GM19467 (cell line): ENCODE measurements at regions not wholly inside any gene's neighbourhood (a gene's known extent, or its start where the extent isn't known, plus 50 kb on each side); places are given as distances from the start of the nearest gene placed in this dataset.
"Not testable (repeated sequence)": the region's sequence is repeated elsewhere in the genome, so short reads cannot be mapped to it uniquely, and the experiment has no call there.

ENCODE experiments used
- ATAC-seq: cut with Tn5 transposase; IDR thresholded peaks from one replicate; pipeline ENCODE4 v1.9.1; 2021; ENCODE audit warnings: mild to moderate bottlenecking, moderate library complexity; ENCODE audit not compliant: unreplicated experiment

- no peak for ATAC-seq
Observed at GRCh38 chr4:62484357-62484756, 1284.2 kb downstream of the ADGRL3 start.

- no peak for ATAC-seq
Observed at GRCh38 chr4:62482355-62482754, 1282.2 kb downstream of the ADGRL3 start.

DNA sequence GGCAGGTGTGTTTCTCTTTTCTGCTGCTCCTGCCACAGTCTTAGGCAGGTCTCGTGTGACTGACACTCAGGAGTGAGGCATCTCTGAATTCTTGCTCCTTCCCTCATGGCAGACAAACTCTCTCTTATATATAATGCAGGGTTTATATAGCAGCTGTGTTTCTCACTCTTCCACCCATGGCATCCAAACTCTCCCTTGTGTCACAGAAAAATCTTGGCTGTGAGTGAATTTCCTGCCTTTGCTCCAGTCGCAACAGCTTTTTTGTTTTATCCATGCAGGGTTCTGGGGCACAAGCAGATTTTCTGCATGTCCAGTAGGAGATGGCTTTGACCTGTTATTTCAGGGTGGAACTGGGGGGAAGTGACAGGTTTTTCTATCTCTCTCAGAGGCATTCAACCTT, 1275.5 kb downstream of the ADGRL3 start:
- ATAC-seq: no peak

DNA sequence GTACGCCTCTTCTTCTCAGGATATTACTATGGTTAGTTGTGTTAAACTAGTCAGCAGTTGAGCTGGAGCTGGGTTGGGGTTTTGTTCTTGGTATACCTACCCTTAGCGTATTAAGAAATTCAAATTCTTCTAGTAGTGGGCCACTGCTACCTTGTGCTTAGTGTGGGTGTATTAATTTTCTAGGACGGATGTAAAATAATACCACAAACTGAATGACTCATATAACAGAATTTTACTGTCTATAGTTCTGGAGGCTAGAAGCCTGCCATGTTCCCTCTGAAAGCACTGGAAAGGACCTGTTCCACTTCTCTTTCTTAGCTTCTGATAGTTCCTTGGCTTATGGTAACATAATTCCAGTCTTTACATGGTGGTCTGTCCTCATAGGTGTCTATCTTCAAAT, 1274.7 kb downstream of the ADGRL3 start:
- ATAC-seq: no peak

DNA sequence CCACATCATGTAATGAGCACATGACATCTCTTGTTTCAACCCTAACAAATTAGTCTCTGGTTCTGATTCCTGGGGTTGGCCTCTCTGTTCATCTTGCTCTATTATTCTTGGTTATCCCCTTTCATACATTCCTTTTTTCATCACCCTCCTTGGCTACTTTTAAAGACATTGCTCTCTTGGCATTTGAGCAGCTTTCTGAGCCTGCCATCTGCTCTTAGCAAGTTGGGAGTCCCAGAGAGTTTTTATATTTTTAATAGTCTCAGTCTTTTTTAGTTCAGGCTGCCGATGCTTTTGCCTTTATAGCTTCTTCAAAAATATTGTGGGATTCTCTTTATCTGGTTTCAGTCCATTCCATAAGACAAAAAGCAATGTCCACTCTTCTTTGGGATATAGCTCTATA, 1270.9 kb downstream of the ADGRL3 start:
- ATAC-seq: no peak

- no peak for ATAC-seq
Observed at GRCh38 chr4:62470421-62470983, 1270.4 kb downstream of the ADGRL3 start.

GRCh38 chr4:62470020-62470419, 1269.9 kb downstream of the ADGRL3 start:
- ATAC-seq: no peak

DNA sequence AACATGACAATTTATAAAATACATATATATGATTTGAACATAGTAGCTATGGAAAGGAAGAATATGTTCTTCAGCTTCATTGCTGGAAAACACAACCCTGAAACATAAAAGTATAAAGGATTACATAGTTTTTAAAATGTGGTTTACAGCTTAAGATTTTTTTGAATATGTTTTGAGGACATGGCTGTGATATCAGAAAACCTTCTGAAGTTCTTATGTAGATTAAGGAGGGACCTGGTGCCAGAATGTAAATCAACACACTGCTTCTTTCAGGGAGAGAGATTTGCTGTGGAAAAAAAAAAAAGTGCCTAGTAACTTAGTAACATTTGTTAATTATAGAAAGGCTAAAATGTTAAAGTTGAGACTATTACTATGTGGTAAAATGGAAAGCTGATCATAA, 1261.8 kb downstream of the ADGRL3 start:
- ATAC-seq: no peak

DNA sequence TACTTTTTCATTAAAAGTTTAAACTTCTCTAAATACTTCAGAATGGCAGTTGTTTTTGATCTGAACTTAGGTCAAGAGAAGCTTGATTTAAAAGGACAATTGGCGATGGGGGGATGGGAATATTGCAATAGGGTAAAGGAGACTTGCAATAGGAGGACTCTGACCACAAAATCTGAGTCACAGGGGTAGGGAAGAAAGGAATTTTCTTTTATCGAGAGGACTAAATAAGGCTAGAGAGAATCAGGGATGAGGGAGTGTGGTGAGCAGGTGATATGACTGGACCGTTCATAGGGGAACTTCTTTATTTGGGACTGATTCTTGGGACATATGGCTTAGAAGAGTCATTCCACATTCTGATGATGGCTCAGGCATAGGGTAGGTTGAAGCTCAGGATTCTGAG, 1260.2 kb downstream of the ADGRL3 start:
- no peak for ATAC-seq

DNA sequence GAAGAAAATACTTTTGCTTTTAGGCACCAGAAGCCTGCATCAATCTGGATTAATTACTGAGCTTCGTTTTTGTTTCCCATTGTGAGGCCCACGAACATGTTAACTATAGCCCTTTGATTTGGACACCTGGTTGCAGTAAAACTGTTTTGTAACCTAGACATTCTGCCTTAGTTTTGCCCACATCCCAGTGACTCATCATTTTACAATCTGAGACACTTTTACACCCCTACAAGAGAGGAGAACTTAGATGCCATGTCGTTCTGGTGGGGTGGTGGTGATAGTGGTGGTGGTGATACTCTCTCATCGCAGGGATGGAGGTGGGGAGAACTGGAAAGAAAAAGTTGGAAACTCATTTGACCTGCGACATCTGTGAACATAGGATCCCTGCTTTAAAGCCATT, 1257.2 kb downstream of the ADGRL3 start:
- ATAC-seq: no peak

GRCh38 chr4:62455871-62456270, 1255.7 kb downstream of the ADGRL3 start:
- ATAC-seq: no peak

GRCh38 chr4:62454535-62454934, 1254.4 kb downstream of the ADGRL3 start:
- ATAC-seq: no peak

GRCh38 chr4:62450740-62451139, 1250.6 kb downstream of the ADGRL3 start:
- no peak for ATAC-seq

GRCh38 chr4:62449538-62449937, 1249.4 kb downstream of the ADGRL3 start:
- ATAC-seq: no peak

GRCh38 chr4:62448911-62449310, 1248.8 kb downstream of the ADGRL3 start:
- no peak for ATAC-seq

- ATAC-seq: no peak
Observed at GRCh38 chr4:62439051-62439450, 1238.9 kb downstream of the ADGRL3 start.

DNA sequence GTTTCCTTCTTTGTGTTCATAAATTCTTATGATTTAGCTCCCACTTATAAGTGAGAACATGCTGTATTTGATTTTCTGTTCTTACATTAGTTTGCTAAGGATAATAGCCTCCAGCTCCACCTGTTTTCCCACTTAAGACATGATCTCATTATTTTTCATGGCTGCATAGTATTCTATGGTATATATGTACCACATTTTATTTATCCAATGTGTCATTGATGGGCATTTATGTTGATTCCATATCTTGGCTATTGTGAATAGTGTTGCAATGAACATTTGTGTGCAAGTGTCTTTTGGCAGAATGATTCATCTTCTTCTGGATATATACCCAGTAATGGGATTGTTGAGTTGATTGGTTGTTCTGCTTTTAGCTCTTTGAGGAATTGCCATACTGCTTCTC, 1234.8 kb downstream of the ADGRL3 start:
- ATAC-seq: no peak

GRCh38 chr4:62431513-62432231, 1231.5 kb downstream of the ADGRL3 start:
- ATAC-seq: not testable (repeated sequence)

DNA sequence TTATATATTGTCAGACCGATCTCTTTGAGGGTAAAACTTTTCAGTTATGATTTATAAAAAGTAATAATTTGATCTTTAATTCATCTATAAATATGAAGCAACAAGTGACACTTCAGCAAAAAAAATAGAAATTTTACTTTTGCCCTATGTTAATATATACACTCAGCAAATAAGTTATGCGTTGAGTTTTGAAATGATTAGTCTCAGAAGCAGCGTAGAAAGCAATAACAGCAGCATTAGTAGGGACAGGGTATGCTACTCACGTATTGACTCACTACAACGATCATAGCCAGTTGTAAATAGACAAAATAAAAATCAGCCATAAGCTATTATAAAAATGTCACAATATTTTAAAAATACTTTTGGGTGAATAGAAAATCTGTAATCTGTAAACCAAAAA, 1229.2 kb downstream of the ADGRL3 start:
- no peak for ATAC-seq

- no peak for ATAC-seq
Observed at GRCh38 chr4:62415256-62415655, 1215.1 kb downstream of the ADGRL3 start.

DNA sequence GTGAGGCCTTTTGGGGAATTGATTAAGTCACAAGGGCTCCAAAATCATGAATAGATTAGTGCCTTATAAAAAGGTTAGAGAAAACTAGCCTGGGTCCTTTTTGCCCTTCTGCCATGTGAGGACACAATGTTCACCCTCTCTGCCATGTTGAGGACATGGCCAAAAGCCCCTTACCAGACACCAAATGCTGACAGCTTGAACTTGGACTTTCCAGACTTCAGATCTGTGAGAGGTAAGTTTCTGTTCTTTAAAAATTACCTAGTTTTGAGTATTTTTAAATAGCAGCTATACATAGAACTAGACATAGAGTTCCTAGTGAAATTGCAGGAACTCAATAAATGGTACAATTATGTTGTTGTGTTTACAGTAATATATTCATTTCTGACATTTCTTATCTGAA, 1214.4 kb downstream of the ADGRL3 start:
- ATAC-seq: no peak

- no peak for ATAC-seq
Observed at GRCh38 chr4:62410371-62411003, 1210.4 kb downstream of the ADGRL3 start.
